Progenitor cell of endocrine pancreas (in vitro differentiated cells): ENCODE measurements at regions not wholly inside any gene's neighbourhood (a gene's known extent, or its start where the extent isn't known, plus 50 kb on each side); places are given as distances from the start of the nearest gene placed in this dataset.

Experiments used
- DNase-seq: peaks from one replicate; pipeline ENCODE4 v3.0.0; 2021; ENCODE audit warnings: low spot score; ENCODE audit not compliant: unreplicated experiment
- H3K27ac Mint-ChIP-seq: 2 replicates; pipeline ENCODE4 v1.8.0; 2021; ENCODE audit warnings: mild to moderate bottlenecking, moderate library complexity, mixed read lengths
- H3K27me3 Mint-ChIP-seq: 2 replicates; pipeline ENCODE4 v1.8.0; 2021; ENCODE audit warnings: mixed read lengths
- H3K36me3 Mint-ChIP-seq: 2 replicates; pipeline ENCODE4 v1.8.0; 2022; ENCODE audit warnings: mixed read lengths; ENCODE audit not compliant: insufficient read depth
- H3K4me1 Mint-ChIP-seq: 2 replicates; pipeline ENCODE4 v1.8.0; 2021; ENCODE audit warnings: low read depth, mixed read lengths
- H3K4me3 Mint-ChIP-seq: 2 replicates; pipeline ENCODE4 v1.8.0; 2021; ENCODE audit warnings: low read depth, mild to moderate bottlenecking, moderate library complexity, mixed read lengths
- H3K9me3 Mint-ChIP-seq: 2 replicates; pipeline ENCODE4 v1.8.0; 2021; ENCODE audit warnings: low read depth, mixed read lengths
- CTCF ChIP-seq: fragments of 200-600 bp; sonication (generic); IDR thresholded peaks from one replicate; pipeline ENCODE4 v1.5.0; 2021; ENCODE audit warnings: antibody characterized with exemption, mild to moderate bottlenecking; ENCODE audit not compliant: unreplicated experiment

- H3K9me3 Mint-ChIP-seq: peaks cover 4% of the 10 kb centered on the region
- peaks cover 3% of the 10 kb centered on the region for H3K27me3 Mint-ChIP-seq
- H3K36me3 Mint-ChIP-seq: no peaks in the 10 kb centered on the region
- H3K4me1 Mint-ChIP-seq: peaks cover 24% of the 10 kb centered on the region
- TF ChIP-seq CTCF: no peak
- DNase-seq: no peak
- H3K27ac Mint-ChIP-seq: no peak overlapping the region
- no peak overlapping the region for H3K4me3 Mint-ChIP-seq
Measured at GRCh38 chr9:86599561-86599960, 245.4 kb upstream of the TUT7 start.

GRCh38 chr9:86598411-86599239, 244.4 kb upstream of the TUT7 start:
- DNase-seq: no peak
- Mint-ChIP-seq H3K36me3 (no peaks in the 10 kb centered on the region), H3K4me1 (peaks cover 24% of the 10 kb centered on the region), H3K4me3 (no peak overlapping the region), H3K27me3 (peaks cover 3% of the 10 kb centered on the region), H3K9me3 (peaks cover 4% of the 10 kb centered on the region), H3K27ac (no peak overlapping the region)
- no peak for TF ChIP-seq CTCF

GRCh38 chr9:86594724-86595123, 240.5 kb upstream of the TUT7 start:
- DNase-seq: no peak
- Mint-ChIP-seq H3K36me3 (no peaks in the 10 kb centered on the region), H3K9me3 (peaks cover 4% of the 10 kb centered on the region), H3K27me3 (peaks cover 7% of the 10 kb centered on the region), H3K27ac (no peak overlapping the region), H3K4me3 (no peak overlapping the region), H3K4me1 (peaks cover 9% of the 10 kb centered on the region)
- TF ChIP-seq CTCF: no peak

GRCh38 chr9:86591472-86591871, 237.3 kb upstream of the TUT7 start:
- no peak overlapping the region for H3K4me3 Mint-ChIP-seq
- no peak for TF ChIP-seq CTCF

GRCh38 chr9:86589730-86590129, 235.5 kb upstream of the TUT7 start:
- H3K36me3 Mint-ChIP-seq: no peaks in the 10 kb centered on the region
- peaks cover 10% of the 10 kb centered on the region for H3K4me1 Mint-ChIP-seq
- H3K9me3 Mint-ChIP-seq: no peaks in the 10 kb centered on the region
- TF ChIP-seq CTCF: no peak
- no peak overlapping the region for H3K4me3 Mint-ChIP-seq
- DNase-seq: no peak
- peaks cover 31% of the 10 kb centered on the region for H3K27me3 Mint-ChIP-seq
- no peak overlapping the region for H3K27ac Mint-ChIP-seq

More at GRCh38 chr9:86591472-86591871, 237.3 kb upstream of the TUT7 start:
- H3K36me3 Mint-ChIP-seq: no peaks in the 10 kb centered on the region
- no peak for DNase-seq
- H3K27ac Mint-ChIP-seq: no peak overlapping the region
- H3K4me1 Mint-ChIP-seq: peaks cover 2% of the 10 kb centered on the region
- H3K27me3 Mint-ChIP-seq: peaks cover 28% of the 10 kb centered on the region
- peaks cover 3% of the 10 kb centered on the region for H3K9me3 Mint-ChIP-seq
